Bronchial epithelial cell (primary cell): ENCODE measurements at regions not wholly inside any gene's neighbourhood (a gene's known extent, or its start where the extent isn't known, plus 50 kb on each side); places are given as distances from the start of the nearest gene placed in this dataset.

Source experiments
- DNase-seq: peaks from one replicate; pipeline ENCODE4 v3.0.0-alpha.2; 2010; ENCODE audit warnings: low read depth
- FAIRE-seq: peaks from 2 replicates; lab custom pipeline; 2011; peaks lifted over from hg19 to GRCh38; lab: Jason Lieb, UNC
- H3K27me3 ChIP-seq: 2 replicates; pipeline ENCODE4 v1.5.1; 2011; ENCODE audit warnings: low read length; ENCODE audit not compliant: control insufficient read depth, insufficient read depth
- H3K36me3 ChIP-seq: 2 replicates; pipeline ENCODE4 v1.5.1; 2011; ENCODE audit warnings: low read length; ENCODE audit not compliant: control insufficient read depth, insufficient read depth
- H3K4me3 ChIP-seq: 2 replicates; pipeline ENCODE4 v1.5.1; 2011; ENCODE audit warnings: mild to moderate bottlenecking, low read depth, low read length, control low read depth
- CTCF ChIP-seq: IDR thresholded peaks from 2 replicates; pipeline ENCODE4 v1.5.1; 2011; ENCODE audit warnings: mild to moderate bottlenecking, moderate library complexity, low read length, control low read depth, inconsistent platforms; ENCODE audit not compliant: insufficient read depth, severe bottlenecking

GRCh38 chr5:119879446-119879845 is 250.1 kb downstream of the FAM170A start:
- FAIRE-seq (no peak), DNase-seq (no peak)
- no peak for TF ChIP-seq CTCF
- no peak overlapping the region for H3K4me3 ChIP-seq
- no peaks in the 10 kb centered on the region for H3K27me3 ChIP-seq
- H3K36me3 ChIP-seq: no peaks in the 10 kb centered on the region

- Histone ChIP-seq H3K4me3 (no peak overlapping the region), H3K36me3 (no peaks in the 10 kb centered on the region), H3K27me3 (no peaks in the 10 kb centered on the region)
- DNase-seq (no peak), FAIRE-seq (no peak)
- no peak for TF ChIP-seq CTCF
Measured at GRCh38 chr5:119895066-119895465, 265.7 kb downstream of the FAM170A start.

DNA sequence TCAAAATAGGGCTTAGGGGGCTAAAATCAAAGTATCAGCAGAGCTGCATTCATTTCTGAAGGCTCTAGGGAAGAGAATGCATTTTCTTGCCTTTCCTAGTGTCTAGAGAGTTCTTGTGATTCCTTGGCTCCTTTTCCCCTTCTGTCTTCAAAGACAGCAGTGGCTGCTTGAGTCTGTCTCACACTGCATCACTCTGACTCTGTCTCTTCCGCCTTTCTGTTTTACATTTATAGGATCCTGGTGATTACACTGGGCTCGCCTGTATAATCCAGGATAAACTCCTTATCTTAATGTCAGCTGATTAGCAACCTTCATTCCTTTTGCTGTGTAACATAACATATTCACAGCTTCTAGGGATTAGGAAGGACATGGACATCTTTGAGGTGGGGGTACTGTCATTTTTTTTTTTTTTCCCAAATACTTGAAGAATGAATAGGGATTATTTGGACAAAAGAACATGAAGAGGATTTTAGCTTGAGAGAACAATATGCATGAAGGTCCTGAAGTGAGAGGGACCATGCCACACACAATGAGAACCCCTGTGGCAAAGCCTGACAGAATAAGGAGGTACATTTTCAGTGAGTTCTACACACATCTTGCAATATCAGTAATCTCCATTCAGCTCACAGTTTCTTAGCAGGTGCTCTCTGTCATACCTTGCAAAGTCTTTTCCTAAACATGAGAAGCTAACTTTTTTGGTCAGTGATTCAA is 267.6 kb downstream of the FAM170A start:
- TF ChIP-seq CTCF: no peak
- DNase-seq: no peak
- no peak for FAIRE-seq

DNA sequence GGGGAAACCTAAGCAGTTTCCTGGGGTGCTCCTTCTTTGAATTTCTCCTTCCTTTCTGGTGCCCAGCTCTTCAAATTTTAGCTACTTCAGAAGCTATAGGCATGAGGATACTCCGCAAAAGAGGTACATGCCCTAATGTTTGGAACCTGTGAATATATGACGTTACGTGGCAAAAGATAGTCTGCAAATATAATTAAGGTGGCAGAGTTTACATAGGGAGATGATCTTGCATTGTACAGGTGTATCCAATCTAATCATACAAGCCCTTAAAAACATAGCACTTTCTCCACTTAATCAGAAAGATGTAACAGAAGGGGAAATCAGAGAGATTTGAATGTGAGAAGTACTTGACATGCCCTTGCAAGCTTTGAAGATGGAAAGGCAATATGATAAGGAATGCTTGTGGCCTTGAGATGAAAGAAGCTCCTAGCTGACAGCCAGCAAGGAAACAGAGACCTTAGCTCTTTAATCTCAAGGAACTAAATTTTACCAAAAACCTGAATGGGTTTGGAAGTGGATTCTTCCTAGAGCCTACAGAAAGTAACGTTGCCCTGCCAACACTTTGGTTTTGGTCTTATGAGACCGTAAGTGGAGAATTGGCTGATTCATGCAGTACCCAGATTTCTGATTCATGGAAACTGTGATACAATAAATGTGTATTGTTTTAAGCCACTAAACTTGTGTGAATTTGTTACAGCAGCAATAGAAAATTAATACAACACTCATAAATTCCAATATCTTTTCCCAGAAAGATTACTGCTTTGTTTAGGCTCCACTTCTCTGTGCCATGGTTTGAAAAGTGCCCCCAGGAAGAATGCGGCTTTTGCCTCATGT is 268.4 kb downstream of the FAM170A start:
- Histone ChIP-seq H3K4me3 (no peak overlapping the region), H3K27me3 (no peaks in the 10 kb centered on the region), H3K36me3 (no peaks in the 10 kb centered on the region)
- no peak for DNase-seq
- FAIRE-seq: no peak
- no peak for TF ChIP-seq CTCF

More for the DNA sequence above, 267.6 kb downstream of the FAM170A start:
- Histone ChIP-seq H3K36me3 (no peaks in the 10 kb centered on the region), H3K4me3 (no peak overlapping the region), H3K27me3 (no peaks in the 10 kb centered on the region)

GRCh38 chr5:119899981-119900380 is 270.6 kb downstream of the FAM170A start:
- no peak for TF ChIP-seq CTCF
- no peaks in the 10 kb centered on the region for H3K36me3 ChIP-seq
- DNase-seq: no peak
- FAIRE-seq: no peak
- no peak overlapping the region for H3K4me3 ChIP-seq
- no peaks in the 10 kb centered on the region for H3K27me3 ChIP-seq
